GM12878 (cell line): ENCODE measurements at regions not wholly inside any gene's neighbourhood (a gene's known extent, or its start where the extent isn't known, plus 50 kb on each side); places are given as distances from the start of the nearest gene placed in this dataset.

ENCODE experiments used
- ATAC-seq: fragments of 200-7000 bp; cut with Tn5 transposase; 3 replicates; pipeline ENCODE4 v1.9.1; 2020; ENCODE audit warnings: mild to moderate bottlenecking, moderate library complexity
- BruUV-seq: library from RNA; stranded (reverse); fragments of 400-500 nt; replicated peaks from 2 replicates; lab custom pipeline; 2021; lab: Mats Ljungman, UMichigan
- CTCF ChIA-PET: fragments of 300-600 bp; sonication (Branson Sonifier 250); formaldehyde crosslinking; extraction: SDS; loops from one replicate; lab custom pipeline; 2021; ENCODE audit warnings: inconsistent platforms; lab: Yijun Ruan, JAX
- POLR2A ChIA-PET: fragments of 350-600 bp; formaldehyde crosslinking; extraction: SDS; loops from one replicate; lab custom pipeline; 2021; ENCODE audit warnings: inconsistent platforms; lab: Charles Lee
- RAD21 ChIA-PET: fragments of 300-600 bp; sonication (Branson Sonifier 250); formaldehyde crosslinking; loops from one replicate; lab custom pipeline; 2023; ENCODE audit warnings: antibody characterized with exemption; ENCODE audit not compliant: unreplicated experiment; lab: Charles Lee
- SMC1A ChIA-PET: fragments of 300-600 bp; sonication (Branson Sonifier 250); formaldehyde crosslinking; loops from one replicate; lab custom pipeline; 2023; ENCODE audit not compliant: unreplicated experiment, uncharacterized antibody; lab: Charles Lee
- DNase-seq: peaks from one replicate; pipeline ENCODE4 v3.0.0-alpha.2; 2011; ENCODE audit warnings: low read depth, low spot score
- FAIRE-seq: peaks from 3 replicates; lab custom pipeline; 2011; peaks lifted over from hg19 to GRCh38; lab: Jason Lieb, UNC
- H2AFZ ChIP-seq: 2 replicates; pipeline ENCODE4 v1.6.0; 2011; ENCODE audit warnings: low read depth, low read length, control low read depth; ENCODE audit not compliant: control insufficient read depth
- H3K27ac ChIP-seq: 2 replicates; pipeline ENCODE4 v1.5.1; 2011; ENCODE audit warnings: control low read depth; ENCODE audit not compliant: control insufficient read depth, insufficient read depth
- H3K27me3 ChIP-seq, 2 experiments: replicated peaks in 1 of 2; 2 replicates each; pipeline versions ENCODE4 v1.6.0 to v1.6.1; 2011; ENCODE audit warnings: low read length in 1 of 2; ENCODE audit not compliant: control insufficient read depth in 2 of 2, insufficient read depth in 2 of 2
- H3K36me3 ChIP-seq, 2 experiments: 2 replicates each; pipeline ENCODE4 v1.5.1; 2011; ENCODE audit warnings: low read length in 1 of 2; ENCODE audit not compliant: control insufficient read depth in 2 of 2, insufficient read depth in 2 of 2
- H3K4me1 ChIP-seq: 2 replicates; pipeline ENCODE4 v1.6.1; 2011; ENCODE audit warnings: mild to moderate bottlenecking, low read length, moderate library complexity, mixed read lengths; ENCODE audit not compliant: control insufficient read depth, insufficient read depth
- H3K4me2 ChIP-seq: 2 replicates; pipeline ENCODE4 v1.6.0; 2011; ENCODE audit warnings: control low read depth; ENCODE audit not compliant: control insufficient read depth, insufficient read depth
- H3K4me3 ChIP-seq: fragments of 200-600 bp; sonication (generic); 2 replicates; pipeline ENCODE4 v1.5.1; 2016
- H3K79me2 ChIP-seq: 2 replicates; pipeline ENCODE4 v1.6.0; 2011; ENCODE audit warnings: low read length; ENCODE audit not compliant: control insufficient read depth, insufficient read depth
- H3K9ac ChIP-seq: 2 replicates; pipeline ENCODE4 v1.8.0; 2011; ENCODE audit warnings: low read length, control low read depth, mixed read lengths; ENCODE audit not compliant: control insufficient read depth, insufficient read depth
- H3K9me3 ChIP-seq: replicated peaks from 3 replicates; pipeline ENCODE4 v1.5.1; 2011; ENCODE audit warnings: mild to moderate bottlenecking, low read length; ENCODE audit not compliant: control insufficient read depth, insufficient read depth
- H4K20me1 ChIP-seq: 2 replicates; pipeline ENCODE4 v1.6.0; 2011; ENCODE audit not compliant: control insufficient read depth, insufficient read depth
- ASH2L ChIP-seq: fragments of 300-600, 200-600 bp; sonication (generic); IDR thresholded peaks from 2 replicates; pipeline ENCODE4 v1.6.1; 2017; ENCODE audit warnings: low read depth, mild to moderate bottlenecking, borderline replicate concordance
- CHD2 ChIP-seq: IDR thresholded peaks from 2 replicates; pipeline ENCODE4 v1.6.1; 2011; ENCODE audit warnings: low read depth, low read length, improper control_type of control experiment, borderline replicate concordance
- E4F1 ChIP-seq: fragments of 450-650 bp; IDR thresholded peaks from 2 replicates; pipeline ENCODE4 v1.6.1; 2018; ENCODE audit warnings: borderline replicate concordance, mild to moderate bottlenecking; ENCODE audit not compliant: partially characterized antibody
- EED ChIP-seq: sonication (generic); IDR thresholded peaks from 2 replicates; pipeline ENCODE4 v1.6.1; 2016; ENCODE audit warnings: antibody characterized with exemption, low read depth
- HDAC6 ChIP-seq: fragments of 200-600 bp; sonication (generic); IDR thresholded peaks from one replicate; pipeline ENCODE4 v1.8.0; 2017; ENCODE audit warnings: antibody characterized with exemption; ENCODE audit not compliant: unreplicated experiment
- NFXL1 ChIP-seq: fragments of 450-650 bp; IDR thresholded peaks from 2 replicates; pipeline ENCODE4 v1.6.1; 2017; ENCODE audit warnings: antibody characterized with exemption, mild to moderate bottlenecking, borderline replicate concordance
- PAX8 ChIP-seq: fragments of 450-650 bp; IDR thresholded peaks from 2 replicates; pipeline ENCODE4 v1.6.1; 2017; ENCODE audit warnings: mild to moderate bottlenecking, moderate library complexity
- PML ChIP-seq: IDR thresholded peaks from 2 replicates; pipeline ENCODE4 v1.6.1; 2012; ENCODE audit warnings: low read length, inconsistent platforms
- RAD21 ChIP-seq: IDR thresholded peaks from 2 replicates; pipeline ENCODE4 v1.6.1; 2011; ENCODE audit warnings: mild to moderate bottlenecking, low read depth, low read length, moderate library complexity; ENCODE audit not compliant: insufficient read depth
- RFX5 ChIP-seq: IDR thresholded peaks from 2 replicates; pipeline ENCODE4 v1.6.1; 2011; ENCODE audit warnings: low read depth, low read length, improper control_type of control experiment
- SREBF2 ChIP-seq: IDR thresholded peaks from 2 replicates; pipeline ENCODE4 v1.6.1; 2012; ENCODE audit warnings: mild to moderate bottlenecking, low read length
- TBL1XR1 ChIP-seq: IDR thresholded peaks from 2 replicates; pipeline ENCODE4 v1.6.1; 2012; ENCODE audit warnings: low read depth, low read length, improper control_type of control experiment
- ZBED1 ChIP-seq: IDR thresholded peaks from 2 replicates; pipeline ENCODE4 v1.6.1; 2016; ENCODE audit warnings: borderline replicate concordance
- ZSCAN29 ChIP-seq: fragments of 450-650 bp; IDR thresholded peaks from 2 replicates; pipeline ENCODE4 v1.6.1; 2017; ENCODE audit warnings: mild to moderate bottlenecking, moderate library complexity
- WGBS: methylation state at CpG from one replicate; pipeline ENCODE4 v1.1.6; 2016; ENCODE audit warnings: low lambda C conversion rate; ENCODE audit not compliant: insufficient replicate concordance, insufficient coverage; ENCODE audit errors: missing lambda C conversion rate; 5-methylcytosine and 5-hydroxymethylcytosine counted together
- in situ Hi-C: fragments of 300-500 bp; cut with MboI; formaldehyde crosslinking; loops from 9 replicates; pipeline ENCODE4 v1.14.3; 2018; ENCODE audit warnings: mixed read lengths
- intact Hi-C: fragments of 100-400 bp; cut with micrococcal nuclease; formaldehyde crosslinking; loops from one replicate; pipeline ENCODE4 v1.14.2; 2022; ENCODE audit not compliant: unreplicated experiment

- no TSS peak for BruUV-seq
- FAIRE-seq = no peak
- 16% methylated on average over 5 of the region's 5 CpGs for WGBS
These were observed 204.4 kb upstream of the TWIST2 start for GRCh38 chr2:238643400-238643907.

More at GRCh38 chr2:238643400-238643907, 204.4 kb upstream of the TWIST2 start:
- ChIA-PET RAD21 (no interaction called here), POLR2A (no interaction called here), CTCF (no interaction called here), SMC1A (interaction anchor here (1.1 kb wide), 1 partner anchor 153 kb away, joined by 4 read pairs; no protein-coding TSS in a partner anchor)
- ATAC-seq (no peak), DNase-seq (no peak)
- Histone ChIP-seq H3K36me3 (no peaks in the 10 kb centered on the region), H3K79me2 (no peaks in the 10 kb centered on the region), H3K4me1 (no peaks in the 10 kb centered on the region), H3K27ac (no peak overlapping the region), H3K4me3 (no peak overlapping the region), H3K9me3 (no peaks in the 10 kb centered on the region), H3K4me2 (no peak overlapping the region), H3K27me3 (peaks cover 0 to 2% of the 10 kb centered on the region in 2 experiments; a peak in 1 of 4 replicates), H3K9ac (no peak overlapping the region), H4K20me1 (no peaks in the 10 kb centered on the region), H2AFZ (no peak overlapping the region)
- in situ Hi-C loops = no loop called here
- intact Hi-C loops = no loop called here
- TF ChIP-seq TBL1XR1 (no peak), HDAC6 (no peak), EED (no peak), ZBED1 (no peak), ZSCAN29 (no peak), CHD2 (no peak), E4F1 (no peak), RFX5 (no peak), RAD21 (no peak), SREBF2 (no peak), NFXL1 (no peak), PML (no peak), PAX8 (no peak), ASH2L (no peak)
